Astrocyte of the spinal cord (primary cell): ENCODE measurements at regions not wholly inside any gene's neighbourhood (a gene's known extent, or its start where the extent isn't known, plus 50 kb on each side); places are given as distances from the start of the nearest gene placed in this dataset.

Experiments used
- DNase-seq: peaks from one replicate; pipeline ENCODE4 v3.0.0; 2011; ENCODE audit warnings: low read depth, low spot score
- H3K4me3 ChIP-seq: 2 replicates; pipeline ENCODE4 v1.5.1; 2011; ENCODE audit warnings: low read depth, mild to moderate bottlenecking, low read length, moderate library complexity
- in situ Hi-C: cut with HindIII; loops from 2 replicates; pipeline ENCODE4 v1.10.0; 2017; ENCODE audit warnings: low sequenced_read_pairs
- TF ChIP-seq, protein P1 (sequence below): IDR thresholded peaks from 2 replicates; pipeline ENCODE4 v1.5.1; 2012; ENCODE audit warnings: low read depth, mild to moderate bottlenecking, low read length, inconsistent platforms

DNA sequence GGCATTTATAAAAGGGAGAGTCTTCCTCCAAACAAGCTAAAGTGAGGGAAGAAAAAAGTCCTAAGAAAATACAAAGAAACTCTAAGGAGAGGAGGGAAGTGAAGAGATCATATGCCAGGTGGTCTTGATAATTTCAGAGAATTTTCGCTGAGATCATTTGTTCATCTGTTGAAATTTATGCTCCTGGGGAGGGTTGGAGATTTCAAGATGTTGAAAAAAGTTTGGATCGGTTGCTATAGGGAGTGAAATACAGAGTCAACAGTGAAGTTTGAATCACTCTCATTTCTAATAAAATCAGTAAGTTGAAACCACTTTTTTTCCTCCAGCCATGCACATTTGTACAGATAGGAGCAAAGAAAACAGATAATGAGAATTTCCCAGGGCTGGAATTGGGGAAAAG, 299.1 kb upstream of the ADAMTS5 start:
- TF ChIP-seq, protein P1, sequence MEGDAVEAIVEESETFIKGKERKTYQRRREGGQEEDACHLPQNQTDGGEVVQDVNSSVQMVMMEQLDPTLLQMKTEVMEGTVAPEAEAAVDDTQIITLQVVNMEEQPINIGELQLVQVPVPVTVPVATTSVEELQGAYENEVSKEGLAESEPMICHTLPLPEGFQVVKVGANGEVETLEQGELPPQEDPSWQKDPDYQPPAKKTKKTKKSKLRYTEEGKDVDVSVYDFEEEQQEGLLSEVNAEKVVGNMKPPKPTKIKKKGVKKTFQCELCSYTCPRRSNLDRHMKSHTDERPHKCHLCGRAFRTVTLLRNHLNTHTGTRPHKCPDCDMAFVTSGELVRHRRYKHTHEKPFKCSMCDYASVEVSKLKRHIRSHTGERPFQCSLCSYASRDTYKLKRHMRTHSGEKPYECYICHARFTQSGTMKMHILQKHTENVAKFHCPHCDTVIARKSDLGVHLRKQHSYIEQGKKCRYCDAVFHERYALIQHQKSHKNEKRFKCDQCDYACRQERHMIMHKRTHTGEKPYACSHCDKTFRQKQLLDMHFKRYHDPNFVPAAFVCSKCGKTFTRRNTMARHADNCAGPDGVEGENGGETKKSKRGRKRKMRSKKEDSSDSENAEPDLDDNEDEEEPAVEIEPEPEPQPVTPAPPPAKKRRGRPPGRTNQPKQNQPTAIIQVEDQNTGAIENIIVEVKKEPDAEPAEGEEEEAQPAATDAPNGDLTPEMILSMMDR = no peak
- in situ Hi-C loops = loop anchor here (25.0 kb wide), 1 partner anchor 329 kb away; no protein-coding TSS in a partner anchor
- no peak overlapping the region for H3K4me3 ChIP-seq
- DNase-seq = no peak

DNA sequence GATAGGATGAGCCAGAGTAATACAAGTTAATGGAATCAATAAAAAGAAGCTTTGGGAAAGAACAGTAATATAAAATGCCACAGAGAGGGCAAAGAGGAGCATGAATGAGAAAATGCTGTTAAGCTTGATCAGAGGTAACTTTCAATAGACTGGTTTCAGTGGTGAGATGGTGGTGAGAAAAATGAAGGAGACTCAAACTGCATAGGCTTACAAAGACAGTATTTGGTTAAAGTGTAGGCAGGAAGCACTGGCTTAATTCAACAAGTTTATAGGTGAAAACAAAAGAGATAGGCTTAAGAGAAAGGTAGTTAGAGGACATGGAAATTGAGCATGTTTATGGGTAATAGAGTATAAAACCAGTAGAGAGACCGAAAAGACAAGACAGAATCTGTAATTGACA, 298.6 kb upstream of the ADAMTS5 start:
- TF ChIP-seq, protein P1 = no peak
- in situ Hi-C loops = loop anchor here (25.0 kb wide), 1 partner anchor 328 kb away; no protein-coding TSS in a partner anchor
- no peak for DNase-seq
- H3K4me3 ChIP-seq = no peak overlapping the region

DNA sequence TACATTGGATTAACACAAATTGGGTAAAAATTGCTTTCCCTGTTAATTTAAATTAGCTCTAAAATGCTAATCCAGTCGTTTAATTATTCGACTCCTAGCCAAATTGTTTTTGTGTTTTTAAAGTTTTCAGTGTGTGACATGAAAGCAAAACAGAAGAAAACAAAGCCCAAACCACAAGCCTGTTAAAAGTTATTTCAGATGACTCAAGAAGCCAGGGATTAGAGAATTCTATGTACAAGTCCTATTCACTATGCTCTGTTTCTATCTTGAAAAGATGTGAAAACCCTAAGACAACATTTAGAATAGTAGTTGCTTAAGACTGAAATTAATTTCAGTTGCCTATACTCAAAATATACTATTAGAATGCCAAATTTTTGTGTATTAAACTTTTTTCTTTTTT, 294.8 kb upstream of the ADAMTS5 start:
- TF ChIP-seq, protein P1 = no peak
- DNase-seq = no peak
- H3K4me3 ChIP-seq = no peak overlapping the region
- in situ Hi-C loops = loop anchor here (25.0 kb wide), 1 partner anchor 324 kb away; no protein-coding TSS in a partner anchor

DNA sequence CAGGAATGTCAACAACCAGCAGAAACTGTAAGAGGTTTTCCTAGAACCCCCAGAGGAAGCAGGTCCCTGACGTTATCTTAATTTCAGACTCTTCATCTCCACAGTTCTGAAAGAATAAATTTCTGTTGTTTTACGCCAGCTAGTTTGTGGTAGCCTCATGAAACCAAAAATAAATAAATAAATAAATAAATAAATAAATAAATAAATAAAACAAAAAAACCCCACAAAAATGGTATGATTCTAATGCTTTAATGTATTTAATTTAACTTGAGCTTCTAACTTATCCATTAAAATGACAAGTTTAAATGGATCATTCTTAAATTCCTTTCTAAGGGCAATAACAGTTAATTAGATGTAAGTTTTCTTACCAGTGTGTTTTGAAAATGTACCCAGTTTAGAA, 293.8 kb upstream of the ADAMTS5 start:
- no peak for DNase-seq
- TF ChIP-seq, protein P1 = no peak
- no peak overlapping the region for H3K4me3 ChIP-seq
- in situ Hi-C loops = loop anchor here (25.0 kb wide), 1 partner anchor 323 kb away; no protein-coding TSS in a partner anchor

DNA sequence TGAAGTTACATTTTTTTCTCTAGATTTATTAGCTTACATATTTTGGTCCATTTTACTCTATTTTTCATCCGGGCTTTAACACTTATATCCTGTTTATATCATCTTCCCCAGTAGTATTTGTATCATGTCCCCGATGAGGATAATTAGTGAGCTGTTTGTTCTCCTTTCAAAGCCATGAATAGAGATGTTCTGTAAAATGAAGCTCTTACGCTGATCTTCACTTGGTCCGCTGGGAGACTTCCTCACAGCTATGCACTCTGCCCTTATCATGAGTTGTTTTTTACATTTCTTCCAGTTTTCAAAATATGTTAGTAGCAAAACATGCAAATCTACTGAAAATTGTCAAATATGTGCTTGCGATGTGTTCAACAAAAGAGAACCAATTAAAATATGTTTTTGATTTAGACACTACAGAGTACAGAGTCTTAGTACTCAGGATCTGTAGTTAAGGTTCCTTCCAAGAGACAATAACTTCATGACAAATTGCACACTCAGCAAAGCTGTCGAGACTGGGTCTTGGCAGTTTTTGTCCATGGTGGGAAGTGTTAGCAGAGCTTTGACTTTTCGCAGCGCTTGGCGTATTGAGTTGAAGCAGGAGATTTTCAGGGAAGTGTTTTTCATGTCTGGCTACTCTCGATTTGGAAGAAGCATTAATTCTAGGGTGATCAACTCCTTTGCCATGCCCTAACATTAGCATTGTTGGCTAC, 292.0 kb upstream of the ADAMTS5 start:
- no peak overlapping the region for H3K4me3 ChIP-seq
- no peak for DNase-seq
- TF ChIP-seq, protein P1 = no peak
- in situ Hi-C loops = loop anchor here (25.0 kb wide), 1 partner anchor 322 kb away; no protein-coding TSS in a partner anchor

DNA sequence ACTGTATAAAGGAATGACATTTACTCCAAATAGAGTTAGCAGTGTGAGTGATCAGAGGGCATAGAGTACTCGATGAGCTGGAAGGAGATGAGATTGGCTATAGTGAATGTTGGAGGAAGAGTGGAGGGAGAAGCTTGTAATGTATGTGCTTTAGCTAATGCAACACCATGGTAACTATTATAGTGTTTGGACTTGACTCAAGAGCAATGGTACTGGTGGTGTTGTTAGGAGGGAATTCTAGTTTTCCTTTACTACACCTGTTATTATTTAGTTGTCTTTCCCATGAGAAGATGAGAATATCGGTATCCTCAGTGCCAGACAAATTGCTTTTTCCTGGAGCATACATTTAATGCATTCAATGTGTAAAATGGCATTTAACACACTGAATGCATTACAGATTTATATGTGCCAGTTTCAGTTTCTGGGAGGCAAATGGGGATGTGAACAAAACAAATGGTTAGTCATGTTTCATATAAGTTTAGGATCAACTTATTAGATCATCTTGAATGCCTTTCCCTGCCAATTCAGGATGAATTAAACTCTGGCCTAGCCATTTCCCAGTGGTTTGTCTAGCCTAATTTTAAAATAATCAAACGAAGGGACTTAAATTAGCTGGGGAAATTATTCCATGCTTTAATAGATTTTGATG, 291.1 kb upstream of the ADAMTS5 start:
- in situ Hi-C loops = loop anchor here (25.0 kb wide), 1 partner anchor 321 kb away; no protein-coding TSS in a partner anchor
- no peak for DNase-seq
- TF ChIP-seq, protein P1 = no peak
- no peak overlapping the region for H3K4me3 ChIP-seq
